Stimulated activated CD8-positive, alpha-beta memory T cell treated with anti-CD3 and anti-CD28 coated beads, Interleukin-12 subunit alpha, Interleukin-12 subunit beta, amount 100 ng/mL, for 1 hour (primary cell): ENCODE measurements at regions not wholly inside any gene's neighbourhood (a gene's known extent, or its start where the extent isn't known, plus 50 kb on each side); places are given as distances from the start of the nearest gene placed in this dataset.

ENCODE experiments used
- DNase-seq: peaks from one replicate; pipeline ENCODE4 v3.0.0-alpha.2; 2020; ENCODE audit warnings: low read depth

GRCh38 chr3:31004025-31004678, 109.7 kb upstream of the GADL1 start:
- no peak for DNase-seq

DNA sequence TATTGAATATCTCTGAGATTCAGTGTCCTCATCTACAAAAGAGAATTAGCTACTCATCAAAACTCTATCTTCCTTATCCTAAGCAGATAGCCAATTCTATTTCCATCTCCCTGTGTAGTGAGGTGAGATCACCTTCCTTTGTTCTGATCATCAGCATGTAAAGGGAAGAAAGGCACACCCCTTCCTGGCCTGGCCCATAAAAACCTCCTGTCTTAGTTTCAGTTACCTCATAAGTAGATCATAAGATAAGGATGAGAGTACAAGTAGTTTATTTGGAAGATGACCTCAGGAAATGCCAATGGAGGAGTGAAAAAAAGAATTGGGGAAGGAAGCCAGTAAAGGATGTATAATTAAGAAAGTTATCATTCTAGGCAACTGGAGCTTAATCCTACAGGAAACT, 114.5 kb upstream of the GADL1 start:
- no peak for DNase-seq

DNA sequence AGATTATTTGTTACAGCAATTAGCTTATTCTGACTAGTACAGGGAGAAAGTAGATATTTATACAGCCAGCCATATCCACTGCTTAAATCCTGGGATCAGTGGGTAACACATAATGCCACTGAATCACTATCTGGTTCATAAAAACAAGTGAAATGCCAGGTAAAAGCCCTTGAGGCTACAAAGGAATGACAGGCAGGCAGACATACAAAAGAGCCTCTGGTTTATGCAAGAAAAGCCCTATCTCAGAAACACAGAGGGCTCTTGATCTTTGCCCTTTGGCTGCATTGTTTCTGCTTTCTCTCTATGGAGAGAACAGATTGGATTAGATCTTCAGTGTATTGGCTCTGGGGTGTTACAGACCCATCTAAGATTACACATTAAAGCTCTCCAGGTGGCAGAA, 115.4 kb upstream of the GADL1 start:
- DNase-seq: no peak

DNA sequence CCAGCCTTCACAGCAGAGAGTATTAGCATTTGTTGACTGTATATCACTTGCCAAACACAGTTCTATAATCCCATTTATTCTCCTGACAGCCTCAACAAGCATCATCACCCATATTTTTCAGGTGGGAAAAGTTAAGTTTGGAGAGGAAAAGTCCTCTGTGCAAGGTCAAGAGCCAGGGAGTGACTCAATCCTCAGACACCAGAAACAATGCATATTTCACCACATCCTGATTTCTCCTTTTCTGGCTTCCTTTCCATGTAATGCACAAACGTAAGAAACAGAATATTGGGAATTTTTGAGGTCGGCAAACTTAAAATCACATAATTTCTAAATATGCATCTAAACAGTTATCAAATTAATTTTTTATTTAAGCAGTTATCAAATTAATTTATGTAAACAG, 116.0 kb upstream of the GADL1 start:
- no peak for DNase-seq

DNA sequence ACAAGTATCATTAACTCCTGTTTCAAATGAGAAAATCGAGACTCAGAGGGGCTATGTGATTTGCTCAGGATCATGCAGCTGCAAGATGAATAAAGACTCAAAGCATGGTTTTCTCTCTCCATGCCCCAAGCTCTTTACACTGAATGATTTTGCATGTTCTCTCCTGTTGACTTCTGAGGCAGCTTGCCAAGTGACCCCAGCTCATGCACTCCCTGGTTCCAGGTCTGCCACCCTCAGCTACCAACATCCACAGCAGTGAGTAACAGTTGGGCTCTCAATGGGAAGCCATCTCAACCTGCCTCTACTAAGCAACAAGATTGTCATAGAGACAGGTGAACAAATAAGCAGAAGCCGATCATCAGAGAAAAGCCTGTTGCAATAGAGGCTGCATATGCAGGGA, 116.9 kb upstream of the GADL1 start:
- no peak for DNase-seq

DNA sequence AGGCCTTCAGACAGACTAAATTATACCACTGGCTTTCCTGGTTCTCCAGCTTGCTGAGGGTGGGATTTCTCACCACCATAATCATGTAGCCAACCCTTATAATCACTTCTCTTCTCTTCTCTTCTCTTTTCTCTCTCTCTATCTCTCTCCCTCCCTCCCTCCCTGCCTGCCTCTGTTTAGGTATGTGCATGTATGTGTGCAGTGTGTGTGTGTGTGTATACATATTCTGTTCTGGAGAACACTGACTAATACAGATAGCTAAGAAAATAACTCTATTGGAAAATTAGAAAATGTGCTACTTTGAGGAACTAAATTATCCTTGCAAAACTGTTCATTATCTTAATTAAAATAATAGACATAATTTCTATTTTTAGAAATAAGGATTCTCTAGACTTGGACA, 118.6 kb upstream of the GADL1 start:
- no peak for DNase-seq

DNA sequence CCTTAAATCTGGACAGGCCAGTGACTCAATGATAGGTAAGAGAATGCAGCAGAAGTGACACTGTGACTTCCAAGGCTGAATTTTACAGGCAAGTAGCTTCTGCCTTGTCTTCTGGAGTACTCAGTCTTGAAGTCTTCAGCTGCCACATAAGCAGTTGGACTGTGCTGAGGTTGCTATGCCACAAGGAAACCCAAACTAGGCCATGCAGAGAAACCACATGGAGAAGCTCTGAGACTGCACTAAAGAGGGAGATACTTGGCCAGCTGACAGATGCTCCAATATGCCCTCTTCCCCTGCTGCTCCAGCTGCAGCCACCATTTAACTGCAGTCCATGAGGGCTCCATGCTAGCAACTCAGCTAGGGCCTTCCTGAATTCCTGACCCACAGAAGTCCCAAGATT, 119.4 kb upstream of the GADL1 start:
- no peak for DNase-seq

DNA sequence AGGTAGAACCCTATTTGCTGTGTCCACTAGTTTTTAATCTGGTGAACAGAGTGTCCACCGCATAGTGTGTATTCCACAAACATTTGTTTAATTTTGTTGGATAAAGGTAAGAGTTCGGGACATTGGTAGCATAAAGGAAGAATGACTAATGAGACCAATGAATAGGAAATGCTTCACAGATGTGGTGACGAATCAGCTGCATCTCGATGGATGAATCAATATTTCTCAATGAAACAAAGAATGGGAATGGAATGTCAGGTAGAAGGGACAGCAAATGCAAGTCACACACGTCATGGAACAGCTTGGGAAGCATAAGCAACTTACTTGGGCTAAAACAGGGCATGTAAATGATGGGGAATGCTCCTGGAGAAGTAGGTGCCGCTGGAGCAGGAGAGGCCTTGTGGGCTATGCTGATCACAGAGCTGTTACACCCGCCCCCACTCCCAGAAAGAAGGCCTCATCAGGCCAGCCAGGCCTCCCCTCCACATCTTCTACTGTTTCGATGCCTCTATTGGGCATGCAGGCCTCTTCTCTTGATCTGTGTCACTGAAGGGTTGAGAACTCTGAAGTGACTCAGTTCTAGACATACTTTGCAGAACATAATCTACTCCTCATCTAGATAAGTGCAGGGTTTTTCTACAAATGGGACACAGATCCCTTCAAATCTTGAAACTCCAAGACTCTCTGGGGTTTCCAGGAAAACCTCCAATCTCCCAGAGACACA, 120.0 kb upstream of the GADL1 start:
- no peak for DNase-seq

DNA sequence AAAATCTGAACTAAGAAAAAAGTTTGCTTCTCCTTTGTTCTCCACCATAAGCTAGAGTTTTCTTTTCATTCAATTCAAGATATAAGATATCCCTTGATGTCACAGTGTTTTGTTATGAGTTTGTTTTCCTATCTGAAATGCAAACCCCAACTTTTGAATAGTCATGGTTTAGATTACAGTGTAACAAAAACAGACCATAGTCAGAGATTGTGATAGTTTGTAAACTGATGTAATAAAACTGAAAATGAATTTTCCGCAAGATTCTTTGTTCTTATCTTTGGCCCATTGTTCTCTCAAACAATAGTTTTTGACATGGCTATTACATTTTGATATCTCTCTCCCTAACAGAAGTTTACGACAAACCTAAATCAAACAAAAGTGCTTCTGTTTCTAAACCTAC, 121.7 kb upstream of the GADL1 start:
- no peak for DNase-seq

- no peak for DNase-seq
These were observed 128.3 kb upstream of the GADL1 start for GRCh38 chr3:31022716-31023115.

DNA sequence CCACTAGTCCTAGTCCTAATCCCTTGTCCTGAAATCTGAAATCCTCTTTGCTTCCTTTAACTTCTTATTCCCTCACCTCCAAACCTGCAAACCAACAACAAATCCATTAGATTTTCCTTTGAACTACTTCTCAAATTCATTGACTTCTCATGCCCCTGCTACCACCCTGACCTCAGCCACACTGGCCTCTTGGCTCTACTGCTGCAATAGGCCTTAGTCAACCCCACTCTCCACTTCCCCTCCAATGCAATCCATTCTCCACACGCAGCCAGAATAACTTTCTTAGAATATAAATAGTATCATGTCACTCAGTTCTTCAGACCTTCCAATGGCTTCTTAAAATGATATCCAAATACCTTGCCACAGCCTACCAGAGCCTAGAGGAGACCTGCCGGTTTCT, 131.1 kb upstream of the GADL1 start:
- DNase-seq: no peak

- DNase-seq: no peak
These were observed 132.8 kb upstream of the GADL1 start for GRCh38 chr3:31027191-31027761.

- no peak for DNase-seq
These were observed 133.5 kb upstream of the GADL1 start for GRCh38 chr3:31027914-31028313.

DNA sequence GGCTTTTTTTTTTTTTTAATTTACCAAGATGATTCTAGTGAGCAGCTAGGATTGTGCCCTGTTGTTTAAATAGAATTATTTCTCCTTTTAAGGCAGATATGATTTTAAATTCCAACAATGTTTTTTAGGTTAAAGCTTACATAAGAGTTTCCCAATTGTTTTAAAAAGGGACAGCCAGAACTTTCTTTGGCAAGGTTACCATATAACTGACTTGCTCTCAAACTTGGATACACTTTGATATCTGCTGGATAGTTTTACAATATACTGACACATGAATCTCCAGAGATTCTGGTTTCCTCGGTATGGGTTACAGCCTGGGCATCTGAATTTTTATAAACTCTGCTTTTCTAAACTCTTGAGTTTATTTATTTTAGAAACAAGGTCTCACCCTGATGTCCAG, 134.3 kb upstream of the GADL1 start:
- no peak for DNase-seq

DNA sequence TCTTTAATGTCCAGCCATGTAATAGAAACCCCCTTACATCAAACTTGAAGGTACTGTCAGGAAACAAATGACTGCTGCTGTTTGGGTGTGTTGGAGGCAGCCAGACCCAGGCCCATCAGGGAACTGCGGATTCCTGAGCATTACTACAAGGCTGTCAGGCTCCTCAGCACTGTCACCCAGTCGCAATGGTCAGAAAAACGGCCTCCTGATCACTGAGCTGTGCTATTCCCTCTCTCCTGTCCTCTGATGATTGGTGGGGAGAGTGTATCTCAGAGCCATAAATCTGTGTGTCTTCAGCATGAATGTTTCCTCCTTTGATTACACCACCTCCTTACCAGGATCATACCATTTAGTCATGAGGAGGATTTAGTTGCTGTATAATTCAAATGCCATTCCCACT, 135.2 kb upstream of the GADL1 start:
- no peak for DNase-seq

DNA sequence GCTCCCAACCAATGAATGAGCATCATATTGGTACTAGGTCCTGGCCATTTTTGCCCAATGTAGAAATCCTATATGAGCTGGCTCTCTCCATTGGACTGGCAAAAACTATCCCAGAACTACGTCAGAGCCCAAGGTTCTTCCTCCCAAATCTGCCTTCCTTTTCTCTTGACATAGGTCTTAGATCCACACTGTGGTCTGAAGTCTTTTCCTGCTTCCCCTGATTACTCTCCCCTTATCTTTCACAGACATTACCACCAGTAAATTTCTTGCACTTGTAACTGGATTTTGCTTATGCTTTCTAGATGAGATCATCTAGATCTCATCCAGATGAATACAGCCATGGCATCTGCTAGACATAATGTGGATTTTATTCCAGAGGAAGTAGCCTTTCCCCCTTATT, 141.2 kb upstream of the GADL1 start:
- no peak for DNase-seq

GRCh38 chr3:31038086-31038739, 143.8 kb upstream of the GADL1 start:
- no peak for DNase-seq

DNA sequence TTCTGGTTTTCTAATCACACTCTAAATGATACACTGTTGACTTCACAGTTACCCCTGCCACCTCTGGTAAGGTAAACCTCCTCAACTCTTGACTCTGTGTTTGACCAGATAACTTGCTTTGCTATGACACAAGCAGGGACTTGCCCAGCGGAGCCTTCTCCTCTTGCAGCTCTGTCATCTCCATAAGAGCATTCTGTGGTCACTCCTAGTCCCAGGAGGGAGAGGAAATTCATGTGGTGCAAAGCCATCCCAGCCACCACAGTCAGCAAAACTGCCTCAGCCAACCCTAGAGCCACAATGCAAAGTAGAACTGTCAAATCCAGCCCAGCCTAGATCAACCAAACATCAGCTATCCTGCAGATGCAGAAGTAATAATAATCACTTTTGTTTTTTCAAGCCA, 144.7 kb upstream of the GADL1 start:
- no peak for DNase-seq

DNA sequence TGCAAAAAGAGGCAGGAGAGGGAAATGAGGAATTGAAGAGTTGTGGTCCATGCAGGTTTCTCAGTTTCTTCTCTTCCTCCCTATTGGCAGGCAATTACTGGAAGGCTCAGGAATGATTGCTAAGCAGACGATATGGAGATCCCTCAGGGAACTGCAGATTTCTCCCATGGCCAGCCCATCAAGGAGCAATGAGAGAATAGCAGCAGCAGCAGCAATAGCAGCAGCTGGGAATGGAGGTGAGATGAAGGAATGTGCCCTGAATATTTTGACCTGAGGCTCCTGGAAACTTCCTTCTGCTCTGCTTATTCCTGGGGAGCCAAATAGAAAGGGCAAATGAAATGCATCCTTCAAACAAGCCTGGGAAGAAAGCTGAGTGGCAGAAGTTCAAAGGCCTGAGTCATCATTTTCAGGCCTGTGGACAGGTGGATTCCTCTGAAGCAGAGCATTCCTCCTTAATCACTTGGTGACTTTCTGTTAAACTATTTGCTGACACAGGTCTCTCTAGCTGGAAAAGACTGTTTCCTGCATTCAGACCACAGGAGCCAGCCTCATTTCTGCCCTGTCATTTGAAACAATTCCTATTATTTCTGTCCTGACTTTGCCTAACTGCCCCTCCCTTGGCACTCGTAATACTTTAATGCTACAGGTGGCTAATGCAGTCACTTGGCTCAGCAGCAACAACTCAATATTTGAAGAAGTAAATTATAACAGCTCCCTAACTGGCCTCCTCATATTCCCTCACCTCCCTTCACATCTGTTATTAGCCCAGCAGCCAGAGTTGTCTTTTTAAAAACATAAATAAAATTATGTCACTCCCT, 146.9 kb upstream of the GADL1 start:
- DNase-seq: no peak

DNA sequence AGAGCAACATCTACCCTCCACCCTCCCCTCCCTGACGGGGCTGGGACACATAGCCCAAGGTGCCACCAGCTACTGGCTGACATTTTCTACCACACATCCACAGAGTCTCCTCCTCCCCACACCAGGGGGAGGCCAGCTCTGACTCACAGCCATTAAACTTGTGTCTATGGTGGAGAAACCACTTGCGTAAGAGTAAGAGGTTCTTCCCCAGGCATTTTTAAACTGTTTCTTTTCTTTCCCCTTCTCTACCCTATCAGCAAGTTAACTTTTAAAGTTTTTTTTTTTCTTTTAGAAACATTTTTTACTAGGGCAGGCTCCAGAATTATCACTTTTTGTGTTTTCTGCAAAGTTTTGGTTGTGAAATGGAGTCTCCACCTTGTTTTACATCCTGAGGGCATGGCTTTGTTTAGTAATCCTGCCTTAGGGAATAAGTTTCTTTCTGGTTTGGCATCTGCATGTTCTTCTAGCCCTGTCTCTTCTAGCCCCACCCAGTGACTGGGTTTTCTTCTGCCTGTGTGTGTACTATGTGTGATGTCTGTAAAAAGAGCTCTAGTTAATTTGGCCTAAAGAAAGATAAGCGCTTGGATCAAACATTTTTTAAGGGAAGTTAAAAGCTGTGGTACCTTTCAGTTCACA, 148.8 kb upstream of the GADL1 start:
- no peak for DNase-seq

- DNase-seq: no peak
These were observed 153.2 kb upstream of the GADL1 start for GRCh38 chr3:31047673-31048072.

DNA sequence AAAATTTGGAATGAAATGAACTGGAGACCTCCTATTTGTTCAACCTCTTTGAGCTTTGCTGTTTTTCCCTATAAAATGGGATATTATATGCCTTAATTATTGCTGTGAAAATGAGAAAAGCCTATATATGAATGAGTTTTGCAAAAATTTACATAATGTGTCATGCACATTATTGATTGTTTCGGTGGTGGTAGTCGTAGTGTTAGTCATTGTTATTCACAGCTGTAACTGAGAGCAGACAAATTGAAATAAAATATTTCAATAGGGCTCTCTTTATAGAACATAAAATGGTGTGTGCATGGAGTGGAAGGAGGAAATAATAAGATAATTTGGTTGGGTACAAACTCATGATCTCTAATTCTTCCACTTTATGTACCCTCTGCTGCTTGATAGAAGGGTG, 153.7 kb upstream of the GADL1 start:
- no peak for DNase-seq
